CD4-positive, CD25-positive, alpha-beta regulatory T cell (primary cell): ENCODE measurements at regions not wholly inside any gene's neighbourhood (a gene's known extent, or its start where the extent isn't known, plus 50 kb on each side); places are given as distances from the start of the nearest gene placed in this dataset.

Experiments used
- ATAC-seq, 2 donors: fragments of 150-1000 bp; cut with Tn5 transposase; one replicate each; pipeline ENCODE4 v1.10.0; 2021; ENCODE audit warnings: low read depth in 2 of 2, moderate number of reproducible peaks in 2 of 2, moderate library complexity in 1 of 2
- DNase-seq, 3 donors: peaks; one replicate each; pipeline versions ENCODE4 v3.0.0 to v3.0.0-alpha.2; 2012 to 2022; ENCODE audit warnings: mixed read lengths in 1 of 3
- H3K27ac ChIP-seq: one replicate; pipeline ENCODE4 v1.7.0; 2013; ENCODE audit warnings: mild to moderate bottlenecking, low read length; ENCODE audit not compliant: insufficient read depth, poor library complexity, severe bottlenecking
- H3K27me3 ChIP-seq: one replicate; pipeline ENCODE4 v1.7.0; 2013; ENCODE audit warnings: low read length; ENCODE audit not compliant: control insufficient read depth, insufficient read depth
- H3K36me3 ChIP-seq: one replicate; pipeline ENCODE4 v1.7.0; 2013; ENCODE audit warnings: mild to moderate bottlenecking, low read length, moderate library complexity; ENCODE audit not compliant: control insufficient read depth, insufficient read depth
- H3K4me1 ChIP-seq: 2 replicates; pipeline ENCODE4 v1.7.0; 2013; ENCODE audit warnings: mild to moderate bottlenecking, low read length; ENCODE audit not compliant: insufficient read depth, control insufficient read depth, poor library complexity, severe bottlenecking
- H3K4me3 ChIP-seq: one replicate; pipeline ENCODE4 v1.7.0; 2013; ENCODE audit warnings: low read depth, mild to moderate bottlenecking, low read length, moderate library complexity
- H3K9me3 ChIP-seq, 2 experiments: 1 replicate in 1 of 2; 2 replicates in 1 of 2; pipeline ENCODE4 v1.7.0; 2013; ENCODE audit warnings: low read length in 2 of 2, mild to moderate bottlenecking in 1 of 2, moderate library complexity in 1 of 2; ENCODE audit not compliant: control insufficient read depth in 2 of 2
- H3K27ac Mint-ChIP-seq, 3 donors: one replicate each; pipeline ENCODE4 v1.8.0; 2020 to 2022; ENCODE audit warnings: mild to moderate bottlenecking in 3 of 3, mixed read lengths in 3 of 3, moderate library complexity in 2 of 3
- H3K27me3 Mint-ChIP-seq: one replicate; pipeline ENCODE4 v1.8.0; 2022; ENCODE audit warnings: mild to moderate bottlenecking, mixed read lengths
- H3K36me3 Mint-ChIP-seq: one replicate; pipeline ENCODE4 v1.8.0; 2020; ENCODE audit warnings: mixed read lengths
- H3K4me1 Mint-ChIP-seq, 4 donors: one replicate each; pipeline ENCODE4 v1.8.0; 2020 to 2022; ENCODE audit warnings: mixed read lengths in 4 of 4, mild to moderate bottlenecking in 1 of 4
- H3K4me3 Mint-ChIP-seq, 4 donors: one replicate each; pipeline ENCODE4 v1.8.0; 2020 to 2022; ENCODE audit warnings: mild to moderate bottlenecking in 4 of 4, mixed read lengths in 4 of 4, moderate library complexity in 3 of 4
- H3K9me3 Mint-ChIP-seq, 7 donors: one replicate each; pipeline ENCODE4 v1.8.0; 2020 to 2022; ENCODE audit warnings: mixed read lengths in 7 of 7, mild to moderate bottlenecking in 3 of 7, moderate library complexity in 2 of 7

DNA sequence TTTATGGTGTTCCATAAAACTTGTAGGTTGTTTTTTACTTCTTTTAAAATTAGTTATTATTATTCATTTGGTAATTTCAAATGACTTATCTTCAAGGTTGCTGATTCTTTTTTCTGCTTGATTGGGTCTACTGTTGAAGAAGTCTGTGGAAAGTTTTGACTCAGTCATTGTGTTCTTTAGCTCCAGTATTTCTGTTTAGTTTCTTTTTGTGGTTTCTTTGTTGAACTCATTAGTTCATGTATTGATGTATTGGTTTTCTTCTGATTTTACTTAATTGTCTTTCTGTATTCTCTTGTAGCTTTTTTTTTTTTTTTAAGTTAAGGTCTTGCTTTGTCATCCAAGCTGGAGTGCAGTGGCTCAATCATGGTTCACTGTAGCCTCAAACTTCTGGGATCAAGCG is 345.4 kb upstream of the MEF2C start:
- Histone ChIP-seq H3K4me1 (no peaks in the 10 kb centered on the region), H3K36me3 (no peaks in the 10 kb centered on the region), H3K4me3 (no peak overlapping the region), H3K27me3 (no peaks in the 10 kb centered on the region), H3K9me3 (no peaks in the 10 kb centered on the region), H3K27ac (no peak overlapping the region)
- Mint-ChIP-seq H3K9me3 (peaks cover 0 to 9% (median 4%) of the 10 kb centered on the region in 7 donors), H3K27ac (no peak overlapping the region), H3K27me3 (no peaks in the 10 kb centered on the region), H3K4me3 (no peak overlapping the region), H3K36me3 (no peaks in the 10 kb centered on the region), H3K4me1 (no peaks in the 10 kb centered on the region)
- ATAC-seq (no peak), DNase-seq (no peak)

DNA sequence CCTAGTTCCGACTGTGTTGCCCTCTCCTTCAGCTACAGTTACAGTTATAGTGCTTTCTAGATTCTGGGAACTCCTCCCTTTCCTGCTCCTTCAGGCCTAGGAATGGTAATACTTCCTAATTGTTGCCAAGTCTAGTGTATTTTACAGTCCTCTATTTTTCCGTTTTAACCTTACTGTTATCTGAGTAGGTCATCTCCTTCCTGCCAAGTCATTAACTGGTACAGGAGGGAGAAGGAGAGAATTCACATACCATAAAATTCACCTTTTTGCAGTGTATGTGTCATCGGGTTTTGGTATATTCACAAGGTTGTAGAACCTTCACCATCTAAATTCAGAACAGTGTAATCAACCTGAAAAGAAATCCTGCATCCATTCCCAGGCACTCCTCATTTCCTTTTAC is 335.4 kb upstream of the MEF2C start:
- Mint-ChIP-seq H3K27ac (no peak overlapping the region), H3K4me3 (no peak overlapping the region), H3K4me1 (no peaks in the 10 kb centered on the region), H3K27me3 (no peaks in the 10 kb centered on the region), H3K9me3 (peaks cover 0 to 8% (median 2%) of the 10 kb centered on the region in 7 donors), H3K36me3 (no peaks in the 10 kb centered on the region)
- DNase-seq (no peak), ATAC-seq (no peak)
- Histone ChIP-seq H3K9me3 (no peaks in the 10 kb centered on the region), H3K4me3 (no peak overlapping the region), H3K27me3 (no peaks in the 10 kb centered on the region), H3K36me3 (no peaks in the 10 kb centered on the region), H3K27ac (no peak overlapping the region), H3K4me1 (no peaks in the 10 kb centered on the region)

DNA sequence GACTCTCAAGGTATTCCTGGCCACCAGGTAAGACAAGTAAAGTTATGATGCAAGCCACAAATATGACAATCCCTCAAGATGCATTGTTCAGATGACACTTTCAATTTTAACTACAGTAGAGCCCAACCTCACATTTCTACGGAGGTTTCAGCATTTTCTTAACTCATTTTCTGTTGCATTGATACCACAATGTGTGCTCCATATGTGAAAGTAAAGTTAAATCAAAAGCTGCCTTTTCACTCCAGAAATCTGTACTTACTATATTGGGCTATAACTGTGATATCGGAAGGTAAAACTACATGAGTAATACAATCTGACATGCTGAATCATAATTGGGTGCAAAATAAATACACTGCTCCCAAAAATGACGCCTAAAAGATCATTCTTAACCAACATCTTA is 333.6 kb upstream of the MEF2C start:
- Histone ChIP-seq H3K4me3 (no peak overlapping the region), H3K36me3 (no peaks in the 10 kb centered on the region), H3K27ac (no peak overlapping the region), H3K9me3 (no peaks in the 10 kb centered on the region), H3K27me3 (no peaks in the 10 kb centered on the region), H3K4me1 (no peaks in the 10 kb centered on the region)
- Mint-ChIP-seq H3K4me1 (no peaks in the 10 kb centered on the region), H3K9me3 (peaks cover 0 to 10% (median 3%) of the 10 kb centered on the region in 7 donors), H3K4me3 (no peak overlapping the region), H3K27ac (no peak overlapping the region), H3K36me3 (no peaks in the 10 kb centered on the region), H3K27me3 (no peaks in the 10 kb centered on the region)
- DNase-seq, result no peak
- ATAC-seq, result no peak

DNA sequence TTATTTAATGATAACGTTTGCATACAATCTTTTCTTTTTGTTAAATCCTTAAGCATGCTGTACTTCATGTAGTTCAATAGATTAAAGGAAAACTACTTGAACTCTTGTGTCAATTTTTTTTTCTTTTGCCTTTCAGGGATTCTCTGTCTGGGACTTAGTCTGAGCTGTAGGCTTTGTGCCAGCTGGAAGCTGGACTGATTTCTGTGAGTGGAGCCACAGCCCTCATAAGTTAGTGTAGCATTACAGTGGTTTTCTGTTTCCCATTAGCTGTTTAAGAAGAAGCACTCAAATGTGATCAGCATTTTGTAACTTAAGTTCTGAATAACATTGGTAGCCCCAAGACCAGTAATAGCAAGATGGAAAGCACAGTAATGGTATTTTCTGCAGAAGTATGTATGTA is 330.6 kb upstream of the MEF2C start:
- Histone ChIP-seq H3K27ac (no peak overlapping the region), H3K36me3 (no peaks in the 10 kb centered on the region), H3K27me3 (no peaks in the 10 kb centered on the region), H3K4me1 (no peaks in the 10 kb centered on the region), H3K9me3 (no peaks in the 10 kb centered on the region), H3K4me3 (no peak overlapping the region)
- Mint-ChIP-seq H3K9me3 (peaks cover 0 to 13% (median 3%) of the 10 kb centered on the region in 7 donors), H3K27ac (no peak overlapping the region), H3K36me3 (no peaks in the 10 kb centered on the region), H3K27me3 (no peaks in the 10 kb centered on the region), H3K4me3 (no peak overlapping the region), H3K4me1 (no peaks in the 10 kb centered on the region)
- no peak for ATAC-seq
- no peak for DNase-seq

DNA sequence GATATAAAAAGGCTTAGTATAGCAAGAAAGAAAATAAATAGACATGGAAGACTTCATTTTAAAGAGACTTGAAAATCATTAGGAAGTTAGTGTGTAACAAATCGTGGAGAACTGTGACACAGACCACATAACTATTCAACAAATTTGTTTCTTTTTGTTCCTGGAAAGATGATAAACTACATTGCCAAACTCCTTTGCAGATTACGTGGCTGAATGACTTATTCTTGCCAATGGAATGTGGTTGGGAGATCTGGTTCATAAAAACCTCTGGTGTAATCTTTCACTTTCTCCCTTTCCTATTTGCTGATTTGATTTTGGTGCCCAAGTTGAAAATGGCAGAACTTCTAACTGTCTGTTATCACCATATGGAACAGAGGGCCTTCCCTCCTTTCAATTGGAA is 328.9 kb upstream of the MEF2C start:
- no peak for DNase-seq
- Mint-ChIP-seq H3K4me1 (no peaks in the 10 kb centered on the region), H3K4me3 (no peak overlapping the region), H3K27ac (no peak overlapping the region), H3K27me3 (no peaks in the 10 kb centered on the region), H3K36me3 (no peaks in the 10 kb centered on the region), H3K9me3 (peaks cover 0 to 9% (median 2%) of the 10 kb centered on the region in 7 donors)
- Histone ChIP-seq H3K27me3 (no peaks in the 10 kb centered on the region), H3K4me1 (no peaks in the 10 kb centered on the region), H3K9me3 (no peaks in the 10 kb centered on the region), H3K27ac (no peak overlapping the region), H3K36me3 (no peaks in the 10 kb centered on the region), H3K4me3 (no peak overlapping the region)
- ATAC-seq, result no peak

DNA sequence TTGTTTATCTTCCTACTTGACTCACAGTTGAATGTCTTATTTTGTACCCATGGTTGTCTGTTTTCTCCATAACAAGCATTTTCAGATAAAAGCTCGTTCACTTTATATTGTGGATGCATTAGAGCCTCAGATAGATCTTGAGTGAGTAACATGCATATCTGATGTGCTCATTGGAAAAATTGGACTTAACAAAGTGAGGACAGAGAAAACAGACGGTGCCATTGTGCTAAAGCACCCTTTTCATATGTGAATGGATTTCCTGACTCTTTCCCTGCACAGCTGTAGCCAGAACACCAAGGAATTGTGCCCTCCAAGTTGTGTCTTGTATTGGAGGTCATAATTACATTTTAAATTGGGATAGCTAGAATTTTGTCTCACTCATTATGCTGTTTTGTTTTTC is 325.8 kb upstream of the MEF2C start:
- H3K27ac ChIP-seq, result no peak overlapping the region
- Mint-ChIP-seq H3K4me1 (no peaks in the 10 kb centered on the region), H3K9me3 (peaks cover 0 to 7% (median 4%) of the 10 kb centered on the region in 7 donors), H3K4me3 (no peak overlapping the region), H3K27ac (no peak overlapping the region), H3K36me3 (no peaks in the 10 kb centered on the region), H3K27me3 (no peaks in the 10 kb centered on the region)
- no peaks in the 10 kb centered on the region for H3K4me1 ChIP-seq
- H3K9me3 ChIP-seq, result no peaks in the 10 kb centered on the region
- DNase-seq, result no peak
- no peak overlapping the region for H3K4me3 ChIP-seq
- H3K36me3 ChIP-seq, result no peaks in the 10 kb centered on the region
- no peak for ATAC-seq
- H3K27me3 ChIP-seq, result no peaks in the 10 kb centered on the region

DNA sequence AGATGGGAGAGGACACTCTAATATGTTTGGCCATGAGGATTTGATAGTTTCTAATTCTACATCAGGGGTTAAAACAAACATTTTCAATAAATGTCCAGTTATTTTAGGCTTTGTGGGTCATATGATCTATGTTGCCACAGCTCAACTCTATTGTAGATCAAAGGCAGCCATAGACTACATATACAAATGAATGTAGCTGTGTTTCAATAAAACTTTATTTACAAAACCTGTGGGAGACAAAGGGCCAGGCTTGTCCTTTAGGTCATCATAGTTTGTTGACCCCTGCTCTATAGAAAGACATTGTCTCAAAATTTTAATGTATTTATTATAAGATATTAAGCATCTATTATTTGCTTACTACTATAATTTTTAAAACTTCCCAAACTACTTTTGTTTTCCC is 325.4 kb upstream of the MEF2C start:
- Mint-ChIP-seq H3K4me3 (no peak overlapping the region), H3K27me3 (no peaks in the 10 kb centered on the region), H3K36me3 (no peaks in the 10 kb centered on the region), H3K27ac (no peak overlapping the region), H3K9me3 (peaks cover 0 to 9% (median 5%) of the 10 kb centered on the region in 7 donors), H3K4me1 (no peaks in the 10 kb centered on the region)
- Histone ChIP-seq H3K4me3 (no peak overlapping the region), H3K4me1 (no peaks in the 10 kb centered on the region), H3K27ac (no peak overlapping the region), H3K36me3 (no peaks in the 10 kb centered on the region), H3K9me3 (no peaks in the 10 kb centered on the region), H3K27me3 (no peaks in the 10 kb centered on the region)
- DNase-seq (no peak), ATAC-seq (no peak)

DNA sequence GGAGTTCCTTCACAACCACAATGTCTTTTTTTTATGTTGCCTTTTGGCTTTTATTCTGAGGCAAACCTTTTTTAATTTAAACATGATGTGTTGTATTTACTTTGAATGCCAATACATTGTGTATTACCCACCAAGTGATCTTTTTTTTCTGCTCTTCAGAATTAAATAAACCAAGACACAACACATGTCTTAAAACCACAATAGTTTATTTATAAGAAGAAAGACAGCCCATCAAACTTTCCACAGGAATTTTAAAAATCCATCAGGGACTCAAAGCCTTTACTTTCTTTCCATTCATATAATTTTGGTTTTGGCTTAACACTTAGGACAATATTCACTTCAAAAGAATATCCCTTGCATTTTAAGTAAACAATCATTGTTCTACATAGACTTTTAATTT is 321.8 kb upstream of the MEF2C start:
- ATAC-seq, result no peak
- H3K27ac Mint-ChIP-seq, result no peak overlapping the region
- H3K27me3 ChIP-seq, result no peaks in the 10 kb centered on the region
- no peak overlapping the region for H3K4me3 Mint-ChIP-seq
- no peak for DNase-seq
- no peaks in the 10 kb centered on the region for H3K4me1 ChIP-seq
- H3K27ac ChIP-seq, result no peak overlapping the region
- no peaks in the 10 kb centered on the region for H3K36me3 Mint-ChIP-seq
- no peaks in the 10 kb centered on the region for H3K36me3 ChIP-seq
- no peak overlapping the region for H3K4me3 ChIP-seq
- no peaks in the 10 kb centered on the region for H3K4me1 Mint-ChIP-seq
- H3K9me3 Mint-ChIP-seq, result peaks cover 2 to 10% (median 6%) of the 10 kb centered on the region in 7 donors
- H3K27me3 Mint-ChIP-seq, result no peaks in the 10 kb centered on the region
- peaks cover 0 to 6% of the 10 kb centered on the region in 2 experiments for H3K9me3 ChIP-seq
